Mucosa of descending colon (tissue), 3 donors: ENCODE measurements at regions not wholly inside any gene's neighbourhood (a gene's known extent, or its start where the extent isn't known, plus 50 kb on each side); places are given as distances from the start of the nearest gene placed in this dataset.
"Not testable (repeated sequence)": the region's sequence is repeated elsewhere in the genome, so short reads cannot be mapped to it uniquely, and the experiment has no call there.

Experiments used
- ATAC-seq: fragments of 200-7000 bp; cut with Tn5 transposase; one replicate; pipeline ENCODE4 v1.9.1; 2020; ENCODE audit warnings: mild to moderate bottlenecking, moderate library complexity
- DNase-seq, 3 donors: peaks; one replicate each; pipeline ENCODE4 v3.0.0-alpha.2; 2020
- H3K36me3 ChIP-seq: fragments of 200-600 bp; one replicate; pipeline ENCODE4 v1.8.0; 2021; ENCODE audit warnings: low read depth, mild to moderate bottlenecking
- H3K4me1 ChIP-seq: fragments of 200-600 bp; one replicate; pipeline ENCODE4 v1.8.0; 2021; ENCODE audit warnings: low read depth, mild to moderate bottlenecking
- H3K4me3 ChIP-seq: fragments of 200-600 bp; one replicate; pipeline ENCODE4 v1.8.0; 2021; ENCODE audit warnings: mild to moderate bottlenecking
- H3K9me3 ChIP-seq: fragments of 200-600 bp; one replicate; pipeline ENCODE4 v1.8.0; 2021; ENCODE audit warnings: mild to moderate bottlenecking
- CTCF ChIP-seq: fragments of 200-600 bp; IDR thresholded peaks from one replicate; pipeline ENCODE4 v1.8.0; 2022; ENCODE audit warnings: antibody characterized with exemption, mild to moderate bottlenecking
- intact Hi-C, 2 donors: fragments of 100-400 bp; cut with DNase I in 1 of 2; cut with micrococcal nuclease in 1 of 2; formaldehyde crosslinking; loops; one replicate each; pipeline versions ENCODE4 v1.11.0 to v1.11.1; 2022; cut with DNase I, micrococcal nuclease
- donor health status: DM: no; HTN: no; CAD: no; lungs with moderate emphysema.
- donor health status: DM: no; HTN: no; CAD: no.
- donor health status: DM: no; HTN: yes; CAD: no.

- Histone ChIP-seq H3K9me3 (peaks cover 19% of the 10 kb centered on the region), H3K36me3 (no peaks in the 10 kb centered on the region), H3K4me1 (no peaks in the 10 kb centered on the region), H3K4me3 (no peak overlapping the region)
- DNase-seq (no peak), ATAC-seq (no peak)
- TF ChIP-seq CTCF: no peak
- intact Hi-C loops: no loop called here
Observed at GRCh38 chr4:132691026-132691425, 458.1 kb upstream of the PCDH10 start.

- Histone ChIP-seq H3K36me3 (no peaks in the 10 kb centered on the region), H3K4me1 (no peaks in the 10 kb centered on the region), H3K4me3 (no peak overlapping the region), H3K9me3 (peaks cover 19% of the 10 kb centered on the region)
- TF ChIP-seq CTCF: no peak
- DNase-seq (no peak), ATAC-seq (no peak)
- intact Hi-C loops: no loop called here
Observed at GRCh38 chr4:132691668-132692067, 457.4 kb upstream of the PCDH10 start.

- no peak for ATAC-seq
- Histone ChIP-seq H3K9me3 (peaks cover 19% of the 10 kb centered on the region), H3K36me3 (no peaks in the 10 kb centered on the region), H3K4me3 (no peak overlapping the region), H3K4me1 (no peaks in the 10 kb centered on the region)
- DNase-seq: no peak
- TF ChIP-seq CTCF: no peak
- intact Hi-C loops: no loop called here
Observed at GRCh38 chr4:132694775-132695174, 454.3 kb upstream of the PCDH10 start.

- ATAC-seq, H3K4me3 ChIP-seq, H3K36me3 ChIP-seq, H3K4me1 ChIP-seq, DNase-seq, intact Hi-C loops: not testable (repeated sequence)
- H3K9me3 ChIP-seq: peaks cover 11% of the 10 kb centered on the region
Observed at GRCh38 chr4:132697505-132697904, 451.6 kb upstream of the PCDH10 start.

GRCh38 chr4:132707955-132708354 is 441.1 kb upstream of the PCDH10 start:
- intact Hi-C loops: no loop called here
- ATAC-seq: no peak
- H3K9me3 ChIP-seq: peaks cover 3% of the 10 kb centered on the region
- no peak overlapping the region for H3K4me3 ChIP-seq
- DNase-seq: no peak
- no peaks in the 10 kb centered on the region for H3K36me3 ChIP-seq
- TF ChIP-seq CTCF: no peak
- no peaks in the 10 kb centered on the region for H3K4me1 ChIP-seq

- no peak for TF ChIP-seq CTCF
- Histone ChIP-seq H3K36me3 (no peaks in the 10 kb centered on the region), H3K4me3 (no peak overlapping the region), H3K4me1 (no peaks in the 10 kb centered on the region), H3K9me3 (peaks cover 3% of the 10 kb centered on the region)
- DNase-seq (no peak), ATAC-seq (no peak)
- intact Hi-C loops: no loop called here
Observed at GRCh38 chr4:132709056-132709455, 440.0 kb upstream of the PCDH10 start.
